ENCODE measurements at regions not wholly inside any gene's neighbourhood (a gene's known extent, or its start where the extent isn't known, plus 50 kb on each side); places are given as distances from the start of the nearest gene placed in this dataset.

DNA sequence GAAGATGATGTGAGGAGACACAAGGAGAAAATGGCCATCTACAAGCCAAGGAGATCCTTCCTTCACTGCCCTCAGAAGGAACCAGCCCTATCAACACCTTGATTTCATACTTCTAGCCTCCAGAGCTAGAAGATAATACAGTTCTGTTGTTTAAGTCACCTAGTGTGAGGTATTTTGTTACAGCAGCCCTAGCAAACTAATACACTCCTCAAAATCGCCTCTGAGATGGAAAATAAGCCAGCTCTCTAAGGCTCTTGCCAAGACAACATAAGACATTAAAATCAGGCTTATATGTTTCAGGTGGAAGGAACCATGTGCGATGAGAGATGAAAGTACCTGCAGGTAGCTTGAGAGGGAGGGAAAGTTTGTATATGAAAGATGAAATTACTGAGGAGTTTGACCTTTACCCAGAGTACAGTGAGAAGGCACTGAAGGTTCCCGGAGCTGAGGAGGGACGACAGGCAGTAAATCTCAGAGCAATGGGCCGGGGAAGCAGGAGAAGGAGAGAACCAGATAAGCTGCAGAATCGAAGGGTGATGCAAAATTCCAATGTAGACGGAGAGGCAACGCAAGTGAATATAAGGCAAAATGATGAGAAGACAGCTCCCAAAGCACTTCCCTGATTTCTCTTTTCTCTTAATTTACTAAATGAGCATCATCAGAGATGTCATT, 84.7 kb downstream of the HHIPL2 start:
- TF ChIP-seq ZNF23 (tag by site-specific recombination; IDR thresholded peaks at IDR 0.05; ENCODE audit: borderline replicate concordance) (no peak), ZNF514 (tag by site-specific recombination; IDR thresholded peaks at IDR 0.05) (no peak), ZNF266 (tag by site-specific recombination; IDR thresholded peaks at IDR 0.05; ENCODE audit: low read depth) (no peak), ZNF571 (tag by site-specific recombination; IDR thresholded peaks at IDR 0.05) (no peak), ZNF239 (tag by site-specific recombination; IDR thresholded peaks at IDR 0.05) (no peak), ZNF621 (tag by site-specific recombination; IDR thresholded peaks at IDR 0.05) (no peak), ZNF654 (tag by site-specific recombination; IDR thresholded peaks at IDR 0.05; ENCODE audit: low read depth) (no peak), ZFP41 (tag by site-specific recombination; IDR thresholded peaks at IDR 0.05; ENCODE audit: borderline replicate concordance) (no peak), ZNF658 (tag by site-specific recombination; IDR thresholded peaks at IDR 0.05) (no peak), ZNF707 (tag by site-specific recombination; IDR thresholded peaks at IDR 0.05) (no peak), ZNF416 (tag by site-specific recombination; IDR thresholded peaks at IDR 0.05) (no peak)
- TF ChIP-seq, protein P1, sequence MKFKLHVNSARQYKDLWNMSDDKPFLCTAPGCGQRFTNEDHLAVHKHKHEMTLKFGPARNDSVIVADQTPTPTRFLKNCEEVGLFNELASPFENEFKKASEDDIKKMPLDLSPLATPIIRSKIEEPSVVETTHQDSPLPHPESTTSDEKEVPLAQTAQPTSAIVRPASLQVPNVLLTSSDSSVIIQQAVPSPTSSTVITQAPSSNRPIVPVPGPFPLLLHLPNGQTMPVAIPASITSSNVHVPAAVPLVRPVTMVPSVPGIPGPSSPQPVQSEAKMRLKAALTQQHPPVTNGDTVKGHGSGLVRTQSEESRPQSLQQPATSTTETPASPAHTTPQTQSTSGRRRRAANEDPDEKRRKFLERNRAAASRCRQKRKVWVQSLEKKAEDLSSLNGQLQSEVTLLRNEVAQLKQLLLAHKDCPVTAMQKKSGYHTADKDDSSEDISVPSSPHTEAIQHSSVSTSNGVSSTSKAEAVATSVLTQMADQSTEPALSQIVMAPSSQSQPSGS (tag by site-specific recombination; IDR thresholded peaks at IDR 0.05; ENCODE audit: low read depth): no peak
- TF ChIP-seq, protein P2, sequence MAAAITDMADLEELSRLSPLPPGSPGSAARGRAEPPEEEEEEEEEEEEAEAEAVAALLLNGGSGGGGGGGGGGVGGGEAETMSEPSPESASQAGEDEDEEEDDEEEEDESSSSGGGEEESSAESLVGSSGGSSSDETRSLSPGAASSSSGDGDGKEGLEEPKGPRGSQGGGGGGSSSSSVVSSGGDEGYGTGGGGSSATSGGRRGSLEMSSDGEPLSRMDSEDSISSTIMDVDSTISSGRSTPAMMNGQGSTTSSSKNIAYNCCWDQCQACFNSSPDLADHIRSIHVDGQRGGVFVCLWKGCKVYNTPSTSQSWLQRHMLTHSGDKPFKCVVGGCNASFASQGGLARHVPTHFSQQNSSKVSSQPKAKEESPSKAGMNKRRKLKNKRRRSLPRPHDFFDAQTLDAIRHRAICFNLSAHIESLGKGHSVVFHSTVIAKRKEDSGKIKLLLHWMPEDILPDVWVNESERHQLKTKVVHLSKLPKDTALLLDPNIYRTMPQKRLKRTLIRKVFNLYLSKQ (tag by site-specific recombination; IDR thresholded peaks at IDR 0.05; ENCODE audit: borderline replicate concordance): no peak
- no peak overlapping the region for H3K27ac ChIP-seq (ENCODE audit: extremely low read depth, low read depth, low read length)
- no peaks in the 10 kb centered on the region for H3K9me3 ChIP-seq (ENCODE audit: control insufficient read depth, insufficient read depth, low read depth, low read length)
- CTCF ChIA-PET: interaction anchor here (0.6 to 3.7 kb wide), 4 partner anchors 8 to 1204 kb away, joined by 3 to 25 read pairs (median 7); no protein-coding TSS in a partner anchor
- no peaks in the 10 kb centered on the region for H3K36me3 ChIP-seq (ENCODE audit: control insufficient read depth in 2 of 2, insufficient read depth in 1 of 2, low read length in 2 of 2)
- H3K4me3 ChIP-seq (ENCODE audit: low read depth, low read length): no peak overlapping the region
- H3K4me1 ChIP-seq (ENCODE audit: control insufficient read depth, insufficient read depth, low read length): no peaks in the 10 kb centered on the region
- POLR2A ChIA-PET: no interaction called here

DNA sequence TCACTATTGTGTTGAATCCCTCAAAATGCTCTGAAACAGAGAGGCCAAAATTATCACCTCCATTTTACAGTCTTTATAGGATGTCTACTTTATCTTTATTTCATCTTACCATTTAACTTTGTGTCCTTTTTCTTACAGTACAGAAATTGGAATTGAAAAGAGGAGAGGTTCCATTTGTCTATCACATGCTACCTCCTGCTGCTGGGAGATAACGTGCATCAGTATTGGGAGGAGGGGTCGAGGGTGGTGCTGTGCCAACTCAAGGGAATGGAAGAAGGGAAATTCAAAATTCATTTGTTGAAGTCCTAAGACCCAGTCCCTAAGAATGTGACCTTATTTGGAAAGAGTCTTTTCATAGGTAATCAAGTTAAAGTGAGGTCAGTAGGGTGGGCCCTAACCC, 85.3 kb downstream of the HHIPL2 start:
- TF ChIP-seq ZNF138 (tag by site-specific recombination; IDR thresholded peaks at IDR 0.05; ENCODE audit: borderline replicate concordance) (no peak), ZNF274 (IDR thresholded peaks at IDR 0.05; ENCODE audit: low read length) (no peak), ZNF274 (tag by site-specific recombination; IDR thresholded peaks at IDR 0.05; ENCODE audit: borderline replicate concordance) (no peak), ZNF114 (tag by site-specific recombination; IDR thresholded peaks at IDR 0.05) (no peak), ZNF184 (tag by site-specific recombination; IDR thresholded peaks at IDR 0.05) (no peak), ZNF571 (tag by site-specific recombination; IDR thresholded peaks at IDR 0.05) (no peak), BCL11B (tag by site-specific recombination; IDR thresholded peaks at IDR 0.05; ENCODE audit: low read depth) (no peak), YY2 (tag by site-specific recombination; IDR thresholded peaks at IDR 0.05) (no peak)
- TF ChIP-seq, protein P3, sequence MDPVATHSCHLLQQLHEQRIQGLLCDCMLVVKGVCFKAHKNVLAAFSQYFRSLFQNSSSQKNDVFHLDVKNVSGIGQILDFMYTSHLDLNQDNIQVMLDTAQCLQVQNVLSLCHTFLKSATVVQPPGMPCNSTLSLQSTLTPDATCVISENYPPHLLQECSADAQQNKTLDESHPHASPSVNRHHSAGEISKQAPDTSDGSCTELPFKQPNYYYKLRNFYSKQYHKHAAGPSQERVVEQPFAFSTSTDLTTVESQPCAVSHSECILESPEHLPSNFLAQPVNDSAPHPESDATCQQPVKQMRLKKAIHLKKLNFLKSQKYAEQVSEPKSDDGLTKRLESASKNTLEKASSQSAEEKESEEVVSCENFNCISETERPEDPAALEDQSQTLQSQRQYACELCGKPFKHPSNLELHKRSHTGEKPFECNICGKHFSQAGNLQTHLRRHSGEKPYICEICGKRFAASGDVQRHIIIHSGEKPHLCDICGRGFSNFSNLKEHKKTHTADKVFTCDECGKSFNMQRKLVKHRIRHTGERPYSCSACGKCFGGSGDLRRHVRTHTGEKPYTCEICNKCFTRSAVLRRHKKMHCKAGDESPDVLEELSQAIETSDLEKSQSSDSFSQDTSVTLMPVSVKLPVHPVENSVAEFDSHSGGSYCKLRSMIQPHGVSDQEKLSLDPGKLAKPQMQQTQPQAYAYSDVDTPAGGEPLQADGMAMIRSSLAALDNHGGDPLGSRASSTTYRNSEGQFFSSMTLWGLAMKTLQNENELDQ (tag by site-specific recombination; IDR thresholded peaks at IDR 0.05; ENCODE audit: low read depth): no peak
- TF ChIP-seq, protein P4, sequence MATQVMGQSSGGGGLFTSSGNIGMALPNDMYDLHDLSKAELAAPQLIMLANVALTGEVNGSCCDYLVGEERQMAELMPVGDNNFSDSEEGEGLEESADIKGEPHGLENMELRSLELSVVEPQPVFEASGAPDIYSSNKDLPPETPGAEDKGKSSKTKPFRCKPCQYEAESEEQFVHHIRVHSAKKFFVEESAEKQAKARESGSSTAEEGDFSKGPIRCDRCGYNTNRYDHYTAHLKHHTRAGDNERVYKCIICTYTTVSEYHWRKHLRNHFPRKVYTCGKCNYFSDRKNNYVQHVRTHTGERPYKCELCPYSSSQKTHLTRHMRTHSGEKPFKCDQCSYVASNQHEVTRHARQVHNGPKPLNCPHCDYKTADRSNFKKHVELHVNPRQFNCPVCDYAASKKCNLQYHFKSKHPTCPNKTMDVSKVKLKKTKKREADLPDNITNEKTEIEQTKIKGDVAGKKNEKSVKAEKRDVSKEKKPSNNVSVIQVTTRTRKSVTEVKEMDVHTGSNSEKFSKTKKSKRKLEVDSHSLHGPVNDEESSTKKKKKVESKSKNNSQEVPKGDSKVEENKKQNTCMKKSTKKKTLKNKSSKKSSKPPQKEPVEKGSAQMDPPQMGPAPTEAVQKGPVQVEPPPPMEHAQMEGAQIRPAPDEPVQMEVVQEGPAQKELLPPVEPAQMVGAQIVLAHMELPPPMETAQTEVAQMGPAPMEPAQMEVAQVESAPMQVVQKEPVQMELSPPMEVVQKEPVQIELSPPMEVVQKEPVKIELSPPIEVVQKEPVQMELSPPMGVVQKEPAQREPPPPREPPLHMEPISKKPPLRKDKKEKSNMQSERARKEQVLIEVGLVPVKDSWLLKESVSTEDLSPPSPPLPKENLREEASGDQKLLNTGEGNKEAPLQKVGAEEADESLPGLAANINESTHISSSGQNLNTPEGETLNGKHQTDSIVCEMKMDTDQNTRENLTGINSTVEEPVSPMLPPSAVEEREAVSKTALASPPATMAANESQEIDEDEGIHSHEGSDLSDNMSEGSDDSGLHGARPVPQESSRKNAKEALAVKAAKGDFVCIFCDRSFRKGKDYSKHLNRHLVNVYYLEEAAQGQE (tag by site-specific recombination; IDR thresholded peaks at IDR 0.05): no peak
- TF ChIP-seq, protein P5, sequence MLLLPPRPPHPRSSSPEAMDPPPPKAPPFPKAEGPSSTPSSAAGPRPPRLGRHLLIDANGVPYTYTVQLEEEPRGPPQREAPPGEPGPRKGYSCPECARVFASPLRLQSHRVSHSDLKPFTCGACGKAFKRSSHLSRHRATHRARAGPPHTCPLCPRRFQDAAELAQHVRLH (tag by site-specific recombination; IDR thresholded peaks at IDR 0.05): no peak
- ChIA-PET POLR2A (no interaction called here), CTCF (interaction anchor here (1.3 kb wide), 1 partner anchor 172 kb away, joined by 9 read pairs; no protein-coding TSS in a partner anchor)
- no peak overlapping the region for H3K4me3 ChIP-seq (ENCODE audit: low read depth, low read length)
- H3K27ac ChIP-seq (ENCODE audit: extremely low read depth, low read depth, low read length): no peak overlapping the region
- no peaks in the 10 kb centered on the region for H3K9me3 ChIP-seq (ENCODE audit: control insufficient read depth, insufficient read depth, low read depth, low read length)
- no peaks in the 10 kb centered on the region for H3K36me3 ChIP-seq (ENCODE audit: control insufficient read depth in 2 of 2, insufficient read depth in 1 of 2, low read length in 2 of 2)
- H3K4me1 ChIP-seq (ENCODE audit: control insufficient read depth, insufficient read depth, low read length): no peaks in the 10 kb centered on the region

All from HEK293 (cell line).